Heart right ventricle (tissue), 16 donors: ENCODE measurements at regions not wholly inside any gene's neighbourhood (a gene's known extent, or its start where the extent isn't known, plus 50 kb on each side); places are given as distances from the start of the nearest gene placed in this dataset.

ENCODE experiments used
- ATAC-seq, 8 donors: fragments of 200-7000 bp; cut with Tn5 transposase; one replicate each; pipeline ENCODE4 v1.9.1; 2020; ENCODE audit warnings: mild to moderate bottlenecking in 8 of 8, moderate library complexity in 8 of 8, moderate number of reproducible peaks in 1 of 8
- DNase-seq, 2 donors: peaks; one replicate each; pipeline ENCODE4 v3.0.0-alpha.2; 2020
- H3K27ac ChIP-seq, 10 donors: fragments of 200-600 bp; sonication (generic) in 2 of 10; one replicate each; pipeline versions ENCODE4 v1.5.0 to v1.8.0; 2020 to 2022; ENCODE audit warnings: mild to moderate bottlenecking in 3 of 10
- H3K27me3 ChIP-seq, 7 donors: fragments of 200-600 bp; one replicate each; pipeline ENCODE4 v1.8.0; 2021 to 2022; ENCODE audit warnings: mild to moderate bottlenecking in 2 of 7
- H3K36me3 ChIP-seq, 9 donors: fragments of 200-600 bp; sonication (generic) in 1 of 9; one replicate each; pipeline versions ENCODE4 v1.5.0 to v1.8.0; 2020 to 2022; ENCODE audit warnings: mild to moderate bottlenecking in 2 of 9
- H3K4me1 ChIP-seq, 9 donors: fragments of 200-600 bp; sonication (generic) in 1 of 9; one replicate each; pipeline versions ENCODE4 v1.5.0 to v1.8.0; 2020 to 2022; ENCODE audit warnings: mild to moderate bottlenecking in 4 of 9
- H3K4me3 ChIP-seq, 10 donors: fragments of 200-600 bp; sonication (generic) in 2 of 10; one replicate each; pipeline versions ENCODE4 v1.5.0 to v1.8.0; 2020 to 2022; ENCODE audit warnings: mild to moderate bottlenecking in 7 of 10, moderate library complexity in 2 of 10
- H3K9me3 ChIP-seq, 11 donors: fragments of 200-600 bp in 10 of 11; sonication (generic) in 2 of 11; one replicate each; pipeline versions ENCODE4 v1.5.0 to v1.8.0; 2013 to 2022; ENCODE audit warnings: mild to moderate bottlenecking in 2 of 11, control low read depth in 1 of 11, moderate library complexity in 1 of 11
- CTCF ChIP-seq, 9 donors: fragments of 200-600 bp; sonication (generic) in 2 of 9; IDR thresholded peaks; one replicate each; pipeline versions ENCODE4 v1.5.0 to v1.8.0; 2021 to 2022; ENCODE audit warnings: antibody characterized with exemption in 9 of 9, mild to moderate bottlenecking in 5 of 9, moderate library complexity in 1 of 9
- WGBS, 2 donors: extraction: QIAGEN DNeasy Blood & Tissue Kit; methylation state at CpG; one replicate each; pipeline ENCODE4 v1.1.7; 2013; ENCODE audit warnings: inconsistent platforms in 1 of 2; 5-methylcytosine and 5-hydroxymethylcytosine counted together
- intact Hi-C, 10 donors: fragments of 100-400 bp; cut with DNase I; formaldehyde crosslinking; loops; one replicate each; pipeline versions ENCODE4 v1.11.1 to v1.14.2; 2022
- donor health status: Arrhythmogenic right ventricular cardiomyopathy.
- donor health status: ischemic (EF 13 %, LVEDD 7.1; RV severe dilation, severe dysfunction).
- donor health status: healthy with polysubstance abuse.
- donor health status: DM: no; HTN: yes; CAD: no.
- donor health status: DM: no; HTN: no; CAD: no.
- donor health status: ischemic (EF 25% LVEDD 6.9; RV normal size, moderate dysfunction).
- donor health status: ischemic (EF 25% LVEDD 5.7; RV mildly dilated, moderate dysfunction).
- donor health status: healthy.
- donor health status: DM: yes; HTN: yes; CAD: no.
- donor health status: Ischemic cardiomyopathy.
- donor health status: ischemic (EF 35%, LVEDD 5.7; RV mildly dilated, moderate dysfunction).
- donor health status: nonischemic (EF 11% LVEDD 7.7; RV severe dilation, severe dysfunction).
- donor health status: DM: yes; HTN: yes; CAD: no.
- donor health status: PGD.
- donor health status: ischemic (EF 29% LVEDD 5.4; RV normal size, mild dysfunction).
- donor health status: nonischemic (EF 23%, LVEDD 6.1; RV moderate dilation, normal function).

DNA sequence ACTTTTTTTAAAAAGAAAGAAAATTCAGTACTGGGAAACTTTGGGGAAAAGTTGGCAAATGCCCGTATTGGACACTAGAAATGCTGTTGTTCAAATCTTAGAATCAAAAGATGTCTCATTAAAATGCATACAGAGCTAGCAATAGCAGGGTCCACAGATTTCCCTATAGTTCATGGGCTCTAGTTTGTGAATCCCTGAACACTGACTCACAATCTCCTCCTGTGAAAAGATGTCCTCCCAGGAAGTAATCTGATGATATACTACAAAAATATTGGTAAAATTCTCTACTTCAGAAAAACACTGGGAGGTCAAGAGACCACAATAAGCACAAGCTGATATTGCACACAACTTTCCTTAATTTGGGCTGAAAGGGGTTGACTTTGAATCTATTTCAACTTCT, 568.4 kb upstream of the ZNF385D start:
- TF ChIP-seq CTCF (IDR thresholded peaks at IDR 0.05), result no peak
- intact Hi-C loops, result no loop called here
- Histone ChIP-seq H3K4me3 (no peak overlapping the region), H3K36me3 (no peaks in the 10 kb centered on the region), H3K27me3 (no peaks in the 10 kb centered on the region), H3K27ac (no peak overlapping the region), H3K9me3 (peaks cover 0 to 3% (median 0%) of the 10 kb centered on the region in 11 donors), H3K4me1 (no peaks in the 10 kb centered on the region)
- 77 to 89% methylated on average over 1 of the region's 1 CpG for WGBS, 2 donors
- DNase-seq (no peak), ATAC-seq (no peak)

- no peaks in the 10 kb centered on the region for H3K36me3 ChIP-seq
- TF ChIP-seq CTCF (IDR thresholded peaks at IDR 0.05), result no peak
- no peak for DNase-seq
- no peak overlapping the region for H3K4me3 ChIP-seq
- 50 to 61% methylated on average over 4 of the region's 4 CpGs for WGBS, 2 donors
- no peaks in the 10 kb centered on the region for H3K27me3 ChIP-seq
- H3K4me1 ChIP-seq, result no peaks in the 10 kb centered on the region
- intact Hi-C loops, result no loop called here
- ATAC-seq, result no peak
- no peak overlapping the region for H3K27ac ChIP-seq
- no peaks in the 10 kb centered on the region for H3K9me3 ChIP-seq
These were observed 571.9 kb upstream of the ZNF385D start for GRCh38 chr3:22322861-22323260.

DNA sequence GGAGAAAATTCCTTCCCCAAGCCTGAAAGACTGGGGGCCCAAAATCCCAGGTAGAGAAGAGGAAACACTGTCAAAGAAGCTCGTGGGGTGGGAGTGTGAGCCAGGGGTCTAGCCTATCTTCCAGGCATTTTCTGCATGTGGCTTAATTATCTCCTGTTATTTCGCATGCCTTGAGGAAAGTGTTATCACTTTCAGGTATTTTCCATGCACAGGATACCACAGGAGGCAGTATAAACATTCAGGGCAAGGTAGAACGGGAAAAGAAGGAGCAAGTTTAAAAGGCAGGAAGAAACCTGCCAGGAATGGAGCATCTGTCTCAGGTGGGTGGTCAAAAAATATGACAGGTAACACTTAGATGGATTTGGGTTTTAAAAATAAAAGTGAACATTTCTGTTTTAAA, 575.3 kb upstream of the ZNF385D start:
- ATAC-seq, result no peak
- no peak for TF ChIP-seq CTCF (IDR thresholded peaks at IDR 0.05)
- no peak overlapping the region for H3K27ac ChIP-seq
- no peaks in the 10 kb centered on the region for H3K36me3 ChIP-seq
- H3K4me1 ChIP-seq, result no peaks in the 10 kb centered on the region
- no peak overlapping the region for H3K4me3 ChIP-seq
- intact Hi-C loops, result no loop called here
- no peaks in the 10 kb centered on the region for H3K27me3 ChIP-seq
- DNase-seq, result no peak
- H3K9me3 ChIP-seq, result no peaks in the 10 kb centered on the region
- WGBS, 2 donors, result 41 to 49% methylated on average over 3 of the region's 3 CpGs

- no peaks in the 10 kb centered on the region for H3K9me3 ChIP-seq
- ATAC-seq, result no peak
- no peak overlapping the region for H3K4me3 ChIP-seq
- no peaks in the 10 kb centered on the region for H3K36me3 ChIP-seq
- TF ChIP-seq CTCF (IDR thresholded peaks at IDR 0.05), result no peak
- no peak overlapping the region for H3K27ac ChIP-seq
- DNase-seq, result no peak
- no peaks in the 10 kb centered on the region for H3K27me3 ChIP-seq
- intact Hi-C loops, result no loop called here
- H3K4me1 ChIP-seq, result no peaks in the 10 kb centered on the region
- WGBS, 2 donors, result 59 to 63% methylated on average over 1 of the region's 1 CpG
These were observed 584.0 kb upstream of the ZNF385D start for GRCh38 chr3:22334996-22335395.
